Stomach (tissue), 8 donors: ENCODE measurements at regions not wholly inside any gene's neighbourhood (a gene's known extent, or its start where the extent isn't known, plus 50 kb on each side); places are given as distances from the start of the nearest gene placed in this dataset.

Source experiments
- DNase-seq, 2 donors: peaks; one replicate each; pipeline versions ENCODE4 v3.0.0 to v3.0.0-alpha.2; 2013 to 2019
- H3K27ac ChIP-seq, 5 donors: fragments of 200-600 bp in 4 of 5; sonication (generic) in 4 of 5; one replicate each; pipeline ENCODE4 v1.5.1; 2013 to 2019; ENCODE audit warnings: mild to moderate bottlenecking in 1 of 5, moderate library complexity in 1 of 5
- H3K27me3 ChIP-seq, 3 donors: fragments of 200-600 bp; sonication (generic); one replicate each; pipeline ENCODE4 v1.5.1; 2017 to 2019; ENCODE audit warnings: mixed run types in 1 of 3
- H3K36me3 ChIP-seq, 4 donors: fragments of 200-600 bp; sonication (generic); 1 replicate in 3 of 4; 2 replicates in 1 of 4; pipeline ENCODE4 v1.5.1; 2016 to 2019
- H3K4me1 ChIP-seq, 4 donors: fragments of 200-600 bp; sonication (generic); one replicate each; pipeline ENCODE4 v1.5.1; 2016 to 2019
- H3K4me3 ChIP-seq, 4 donors: fragments of 200-600 bp; sonication (generic) in 3 of 4; one replicate each; pipeline ENCODE4 v1.5.1; 2016 to 2019; ENCODE audit warnings: mild to moderate bottlenecking in 1 of 4
- H3K9me3 ChIP-seq, 4 donors: fragments of 200-600 bp; sonication (generic); one replicate each; pipeline ENCODE4 v1.5.1; 2016 to 2019
- EP300 ChIP-seq: sonication (generic); formaldehyde crosslinking; IDR thresholded peaks from one replicate; pipeline ENCODE4 v1.6.1; 2017; ENCODE audit warnings: antibody characterized with exemption
- POLR2A ChIP-seq, 4 donors: fragments of 450-650 bp; IDR thresholded peaks; one replicate each; pipeline ENCODE4 v1.6.1; 2016; ENCODE audit warnings: antibody characterized with exemption in 4 of 4, control low read depth in 2 of 4, mild to moderate bottlenecking in 1 of 4, moderate library complexity in 1 of 4
- POLR2AphosphoS5 ChIP-seq, 3 donors: sonication (generic); formaldehyde crosslinking; IDR thresholded peaks; one replicate each; pipeline ENCODE4 v1.6.1; 2016; ENCODE audit warnings: antibody characterized with exemption in 3 of 3
- WGBS, 5 donors: extraction: QIAGEN DNeasy Blood & Tissue Kit in 3 of 5; methylation state at CpG; one replicate each; pipeline versions ENCODE4 v1.1.5 to v1.1.7; 2013 to 2018; 5-methylcytosine and 5-hydroxymethylcytosine counted together
- intact Hi-C: fragments of 100-400 bp; cut with DNase I; formaldehyde crosslinking; loops from one replicate; pipeline ENCODE4 v1.15.1; 2023; ENCODE audit warnings: low total_unique reads
- TF ChIP-seq, protein P1 (sequence below), 7 experiments: fragments of 450-650 bp in 4 of 7; fragments of 200-600 bp in 3 of 7; sonication (generic) in 3 of 7; IDR thresholded peaks; one replicate each; pipeline ENCODE4 v1.5.1; 2016 to 2019; ENCODE audit warnings: antibody characterized with exemption in 7 of 7, control low read depth in 2 of 7, mild to moderate bottlenecking in 1 of 7
- donor health status: healthy with polysubstance abuse.
- donor health status: Bipolar disorder and iron deficiency.
- donor health status: healthy.

DNA sequence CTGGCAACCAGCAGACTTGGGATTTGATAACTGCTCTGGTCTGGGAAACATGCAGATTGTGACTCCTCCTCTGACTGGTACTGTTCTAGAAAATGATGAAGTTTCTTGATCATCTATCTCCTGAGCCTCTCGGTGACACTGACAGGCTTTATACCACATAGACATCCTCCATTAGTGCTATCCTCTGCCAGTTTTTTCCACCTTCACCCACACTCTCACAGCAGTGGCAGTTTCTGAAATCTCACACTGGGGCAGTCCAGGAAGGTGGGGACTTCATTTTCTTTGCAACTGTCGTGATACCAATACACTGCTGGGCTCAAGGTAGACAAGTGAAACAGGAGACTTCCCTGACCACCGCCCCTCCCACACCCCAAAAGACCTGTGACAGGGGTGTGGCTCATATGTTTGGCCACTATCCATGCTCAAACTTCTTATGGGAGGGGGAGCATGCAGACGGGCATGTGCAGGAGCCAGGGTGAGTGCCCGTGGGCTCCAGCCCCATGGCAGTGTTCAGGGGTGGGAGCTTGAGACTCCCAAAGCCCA, 66.3 kb upstream of the RMDN2 start:
- peaks cover 9 to 41% (median 29%) of the 10 kb centered on the region in 4 donors for H3K4me1 ChIP-seq
- DNase-seq, result no peak
- H3K4me3 ChIP-seq, result no peak overlapping the region
- H3K27me3 ChIP-seq, result peaks cover 0 to 11% (median 3%) of the 10 kb centered on the region in 3 donors
- H3K9me3 ChIP-seq, result peaks cover 8 to 9% (median 9%) of the 10 kb centered on the region in 4 donors
- intact Hi-C loops, result no loop called here
- no peak for TF ChIP-seq POLR2A (IDR thresholded peaks at IDR 0.05)
- TF ChIP-seq POLR2AphosphoS5 (IDR thresholded peaks at IDR 0.05), result no peak
- no peak for TF ChIP-seq EP300
- TF ChIP-seq, protein P1, sequence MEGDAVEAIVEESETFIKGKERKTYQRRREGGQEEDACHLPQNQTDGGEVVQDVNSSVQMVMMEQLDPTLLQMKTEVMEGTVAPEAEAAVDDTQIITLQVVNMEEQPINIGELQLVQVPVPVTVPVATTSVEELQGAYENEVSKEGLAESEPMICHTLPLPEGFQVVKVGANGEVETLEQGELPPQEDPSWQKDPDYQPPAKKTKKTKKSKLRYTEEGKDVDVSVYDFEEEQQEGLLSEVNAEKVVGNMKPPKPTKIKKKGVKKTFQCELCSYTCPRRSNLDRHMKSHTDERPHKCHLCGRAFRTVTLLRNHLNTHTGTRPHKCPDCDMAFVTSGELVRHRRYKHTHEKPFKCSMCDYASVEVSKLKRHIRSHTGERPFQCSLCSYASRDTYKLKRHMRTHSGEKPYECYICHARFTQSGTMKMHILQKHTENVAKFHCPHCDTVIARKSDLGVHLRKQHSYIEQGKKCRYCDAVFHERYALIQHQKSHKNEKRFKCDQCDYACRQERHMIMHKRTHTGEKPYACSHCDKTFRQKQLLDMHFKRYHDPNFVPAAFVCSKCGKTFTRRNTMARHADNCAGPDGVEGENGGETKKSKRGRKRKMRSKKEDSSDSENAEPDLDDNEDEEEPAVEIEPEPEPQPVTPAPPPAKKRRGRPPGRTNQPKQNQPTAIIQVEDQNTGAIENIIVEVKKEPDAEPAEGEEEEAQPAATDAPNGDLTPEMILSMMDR (IDR thresholded peaks at IDR 0.05), result no peak
- H3K27ac ChIP-seq, result peak overlapping the region in 3 of 5 donors; percentile 63 to 85 (median 66)
- no peaks in the 10 kb centered on the region for H3K36me3 ChIP-seq
- 61 to 76% (median 71%) methylated on average over 5 of the region's 5 CpGs for WGBS, 5 donors

- no peak overlapping the region for H3K4me3 ChIP-seq
- intact Hi-C loops, result no loop called here
- H3K36me3 ChIP-seq, result no peaks in the 10 kb centered on the region
- peaks cover 8 to 9% (median 9%) of the 10 kb centered on the region in 4 donors for H3K9me3 ChIP-seq
- DNase-seq, result no peak
- H3K4me1 ChIP-seq, result peaks cover 7 to 36% (median 22%) of the 10 kb centered on the region in 4 donors
- TF ChIP-seq, protein P1 (IDR thresholded peaks at IDR 0.05), result no peak
- TF ChIP-seq POLR2A (IDR thresholded peaks at IDR 0.05), result no peak
- no peak for TF ChIP-seq POLR2AphosphoS5 (IDR thresholded peaks at IDR 0.05)
- TF ChIP-seq EP300, result no peak
- WGBS, 5 donors, result 80 to 94% (median 86%) methylated on average over 5 of the region's 5 CpGs
- no peak overlapping the region for H3K27ac ChIP-seq
- peaks cover 0 to 13% (median 3%) of the 10 kb centered on the region in 3 donors for H3K27me3 ChIP-seq
Measured at GRCh38 chr2:37862620-37863019, 62.5 kb upstream of the RMDN2 start.

DNA sequence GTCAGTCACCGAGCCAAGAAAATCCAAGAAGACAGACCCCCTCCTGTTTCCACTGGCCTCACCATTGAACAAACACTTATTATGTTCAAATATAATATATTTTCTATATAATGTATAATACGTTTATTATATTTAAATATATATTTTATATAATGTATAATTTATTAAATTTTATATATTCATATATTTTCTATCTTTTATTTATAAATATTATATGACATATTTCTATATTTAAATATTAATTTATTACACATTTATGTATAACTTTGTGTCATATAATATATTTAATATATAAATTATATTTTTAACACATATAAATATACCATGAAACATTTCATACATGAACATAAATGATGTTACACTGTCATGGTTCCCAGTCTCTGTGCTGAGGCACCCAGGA, 60.9 kb upstream of the RMDN2 start:
- 84 to 98% (median 93%) methylated on average over 2 of the region's 2 CpGs for WGBS, 5 donors
- intact Hi-C loops, result no loop called here
- peaks cover 4 to 8% (median 5%) of the 10 kb centered on the region in 4 donors for H3K9me3 ChIP-seq
- DNase-seq, result no peak
- no peak for TF ChIP-seq EP300
- no peak for TF ChIP-seq POLR2A (IDR thresholded peaks at IDR 0.05)
- TF ChIP-seq POLR2AphosphoS5 (IDR thresholded peaks at IDR 0.05), result no peak
- TF ChIP-seq, protein P1 (IDR thresholded peaks at IDR 0.05), result no peak
- no peak overlapping the region for H3K27ac ChIP-seq
- no peaks in the 10 kb centered on the region for H3K36me3 ChIP-seq
- H3K27me3 ChIP-seq, result peaks cover 0 to 13% (median 3%) of the 10 kb centered on the region in 3 donors
- H3K4me3 ChIP-seq, result no peak overlapping the region
- H3K4me1 ChIP-seq, result peaks cover 7 to 25% (median 17%) of the 10 kb centered on the region in 4 donors

- H3K27ac ChIP-seq, result peak overlapping the region in 2 of 5 donors; percentile 24 to 55
Measured at GRCh38 chr2:37865640-37866039, 59.4 kb upstream of the RMDN2 start.

More at GRCh38 chr2:37865640-37866039, 59.4 kb upstream of the RMDN2 start:
- intact Hi-C loops, result no loop called here
- H3K36me3 ChIP-seq, result no peaks in the 10 kb centered on the region
- H3K4me1 ChIP-seq, result peaks cover 7 to 31% (median 20%) of the 10 kb centered on the region in 4 donors
- peaks cover 0 to 13% (median 3%) of the 10 kb centered on the region in 3 donors for H3K27me3 ChIP-seq
- peak in 1 of 2 donors; percentile 59 for DNase-seq
- no peak for TF ChIP-seq EP300
- TF ChIP-seq POLR2A (IDR thresholded peaks at IDR 0.05), result no peak
- TF ChIP-seq, protein P1 (IDR thresholded peaks at IDR 0.05), result no peak
- no peak for TF ChIP-seq POLR2AphosphoS5 (IDR thresholded peaks at IDR 0.05)
- no peak overlapping the region for H3K4me3 ChIP-seq
- 47 to 68% (median 53%) methylated on average over 5 of the region's 5 CpGs for WGBS, 5 donors
- no peaks in the 10 kb centered on the region for H3K9me3 ChIP-seq
